Right lobe of liver (tissue), 4 donors: ENCODE measurements at regions not wholly inside any gene's neighbourhood (a gene's known extent, or its start where the extent isn't known, plus 50 kb on each side); places are given as distances from the start of the nearest gene placed in this dataset.

Experiments used
- POLR2A ChIP-seq: fragments of 450-650 bp; IDR thresholded peaks from one replicate; pipeline ENCODE4 v1.6.1; 2017; ENCODE audit warnings: antibody characterized with exemption, mild to moderate bottlenecking
- TF ChIP-seq, protein P1 (sequence below), 4 donors: fragments of 200-600 bp in 3 of 4; fragments of 450-650 bp in 1 of 4; IDR thresholded peaks; one replicate each; pipeline versions ENCODE4 v1.5.1 to v1.8.0; 2016 to 2022; ENCODE audit warnings: antibody characterized with exemption in 4 of 4, mild to moderate bottlenecking in 2 of 4
- donor health status: DM: no; HTN: no; CAD: no.
- donor health status: DM: no; HTN: no; CAD: no.
- donor health status: DM: no; HTN: yes; CAD: no.

DNA sequence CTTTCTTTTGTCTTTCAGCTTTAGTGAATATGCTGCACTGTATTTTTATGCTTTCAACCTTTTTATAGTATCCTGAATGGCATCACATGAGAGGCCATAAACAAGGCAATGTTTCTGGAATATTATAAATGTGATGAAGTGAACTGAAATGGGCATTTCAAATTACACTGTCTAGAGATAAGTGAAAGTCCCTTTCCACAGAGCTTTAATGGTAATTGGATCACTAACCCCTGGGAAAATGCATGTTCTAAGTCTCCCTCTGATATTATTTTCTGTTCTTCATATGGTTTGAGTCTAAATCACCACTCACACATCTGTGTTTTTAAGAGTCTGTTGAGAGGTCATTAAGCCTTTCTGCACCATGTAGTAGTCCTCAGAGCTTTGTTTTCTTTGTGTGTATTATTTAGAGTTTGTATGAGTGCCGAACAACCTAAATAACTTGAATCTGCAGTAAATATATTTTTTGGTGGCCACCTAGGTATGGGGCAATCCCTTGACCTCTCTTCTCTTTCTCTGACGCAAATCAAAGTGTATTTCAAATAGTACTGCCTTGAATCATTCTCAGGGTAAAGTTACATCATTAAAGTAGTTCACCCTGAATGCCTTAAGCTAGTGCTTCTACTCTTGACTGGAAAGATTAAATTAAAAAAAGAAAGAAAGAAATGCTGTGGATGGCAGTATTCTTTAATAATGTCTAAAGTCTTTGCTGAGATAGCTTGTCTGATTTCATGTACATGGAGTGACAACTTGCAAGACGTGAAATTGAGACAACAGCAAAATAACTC lies 1931.0 kb upstream of the CDH6 start:
- TF ChIP-seq, protein P1, sequence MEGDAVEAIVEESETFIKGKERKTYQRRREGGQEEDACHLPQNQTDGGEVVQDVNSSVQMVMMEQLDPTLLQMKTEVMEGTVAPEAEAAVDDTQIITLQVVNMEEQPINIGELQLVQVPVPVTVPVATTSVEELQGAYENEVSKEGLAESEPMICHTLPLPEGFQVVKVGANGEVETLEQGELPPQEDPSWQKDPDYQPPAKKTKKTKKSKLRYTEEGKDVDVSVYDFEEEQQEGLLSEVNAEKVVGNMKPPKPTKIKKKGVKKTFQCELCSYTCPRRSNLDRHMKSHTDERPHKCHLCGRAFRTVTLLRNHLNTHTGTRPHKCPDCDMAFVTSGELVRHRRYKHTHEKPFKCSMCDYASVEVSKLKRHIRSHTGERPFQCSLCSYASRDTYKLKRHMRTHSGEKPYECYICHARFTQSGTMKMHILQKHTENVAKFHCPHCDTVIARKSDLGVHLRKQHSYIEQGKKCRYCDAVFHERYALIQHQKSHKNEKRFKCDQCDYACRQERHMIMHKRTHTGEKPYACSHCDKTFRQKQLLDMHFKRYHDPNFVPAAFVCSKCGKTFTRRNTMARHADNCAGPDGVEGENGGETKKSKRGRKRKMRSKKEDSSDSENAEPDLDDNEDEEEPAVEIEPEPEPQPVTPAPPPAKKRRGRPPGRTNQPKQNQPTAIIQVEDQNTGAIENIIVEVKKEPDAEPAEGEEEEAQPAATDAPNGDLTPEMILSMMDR (IDR thresholded peaks at IDR 0.05), result no peak
- TF ChIP-seq POLR2A, result no peak
